MCF 10A (cell line): ENCODE measurements at regions not wholly inside any gene's neighbourhood (a gene's known extent, or its start where the extent isn't known, plus 50 kb on each side); places are given as distances from the start of the nearest gene placed in this dataset.

Experiments used
- BruUV-seq: library from RNA; stranded (reverse); fragments of 400-500 nt; replicated peaks from 2 replicates; lab custom pipeline; 2021; lab: Mats Ljungman, UMichigan
- CTCF ChIA-PET: fragments of 300-600 bp; sonication (Branson Sonifier 250); formaldehyde crosslinking; extraction: SDS; loops from one replicate; lab custom pipeline; 2021; ENCODE audit warnings: antibody characterized with exemption, inconsistent platforms; lab: Yijun Ruan, JAX
- POLR2A ChIA-PET: fragments of 300-600, 350-650 bp; sonication (Branson Sonifier 250); formaldehyde crosslinking; extraction: SDS; loops from one replicate; lab custom pipeline; 2020; ENCODE audit warnings: antibody characterized with exemption, inconsistent platforms; lab: Yijun Ruan, JAX
- DNase-seq: peaks from one replicate; pipeline ENCODE4 v3.0.0-alpha.2; 2018; ENCODE audit not compliant: unreplicated experiment
- H3K27ac Mint-ChIP-seq: one replicate; pipeline ENCODE4 v1.8.0; 2022; ENCODE audit warnings: mild to moderate bottlenecking, low read depth, mixed read lengths; ENCODE audit not compliant: unreplicated experiment
- H3K27me3 Mint-ChIP-seq: one replicate; pipeline ENCODE4 v1.8.0; 2022; ENCODE audit warnings: mixed read lengths; ENCODE audit not compliant: insufficient read depth, unreplicated experiment
- H3K36me3 Mint-ChIP-seq: one replicate; pipeline ENCODE4 v1.8.0; 2022; ENCODE audit warnings: mild to moderate bottlenecking, moderate library complexity, mixed read lengths; ENCODE audit not compliant: insufficient read depth, unreplicated experiment
- H3K4me1 Mint-ChIP-seq: one replicate; pipeline ENCODE4 v1.8.0; 2022; ENCODE audit warnings: mixed read lengths; ENCODE audit not compliant: insufficient read depth, unreplicated experiment
- H3K4me3 Mint-ChIP-seq: one replicate; pipeline ENCODE4 v1.8.0; 2022; ENCODE audit warnings: mild to moderate bottlenecking, moderate library complexity, mixed read lengths; ENCODE audit not compliant: unreplicated experiment
- H3K9me3 Mint-ChIP-seq: one replicate; pipeline ENCODE4 v1.8.0; 2022; ENCODE audit warnings: mixed read lengths; ENCODE audit not compliant: unreplicated experiment
- CTCF ChIP-seq: fragments of 200-600 bp; IDR thresholded peaks from one replicate; pipeline ENCODE4 v1.8.0; 2022; ENCODE audit warnings: antibody characterized with exemption, mild to moderate bottlenecking; ENCODE audit not compliant: unreplicated experiment
- intact Hi-C: fragments of 100-400 bp; cut with micrococcal nuclease; formaldehyde crosslinking; loops from 2 replicates; pipeline ENCODE4 v1.14.1; 2022

GRCh38 chr6:144471986-144472385, 186.9 kb downstream of the UTRN start:
- Mint-ChIP-seq H3K36me3 (peaks cover 46% of the 10 kb centered on the region), H3K27ac (no peak overlapping the region), H3K27me3 (no peaks in the 10 kb centered on the region), H3K4me3 (no peak overlapping the region), H3K9me3 (no peaks in the 10 kb centered on the region), H3K4me1 (peaks cover 4% of the 10 kb centered on the region)
- no peak for TF ChIP-seq CTCF
- DNase-seq, result no peak
- CTCF ChIA-PET, result interaction anchor here (0.8 kb wide), 1 partner anchor 22 kb away, joined by 3 read pairs; no protein-coding TSS in a partner anchor
- intact Hi-C loops, result no loop called here
- no TSS peak for BruUV-seq
- POLR2A ChIA-PET, result no interaction called here

GRCh38 chr6:144474290-144474689, 189.2 kb downstream of the UTRN start:
- no peaks in the 10 kb centered on the region for H3K9me3 Mint-ChIP-seq

GRCh38 chr6:144474904-144475303, 189.8 kb downstream of the UTRN start:
- H3K27me3 Mint-ChIP-seq, result no peaks in the 10 kb centered on the region
- no TSS peak for BruUV-seq
- intact Hi-C loops, result no loop called here
- H3K27ac Mint-ChIP-seq, result no peak overlapping the region
- DNase-seq, result no peak
- no peak overlapping the region for H3K4me3 Mint-ChIP-seq
- peaks cover 47% of the 10 kb centered on the region for H3K36me3 Mint-ChIP-seq
- ChIA-PET POLR2A (no interaction called here), CTCF (no interaction called here)
- H3K9me3 Mint-ChIP-seq, result no peaks in the 10 kb centered on the region
- no peak for TF ChIP-seq CTCF
- no peaks in the 10 kb centered on the region for H3K4me1 Mint-ChIP-seq

More at GRCh38 chr6:144474290-144474689, 189.2 kb downstream of the UTRN start:
- no peak overlapping the region for H3K4me3 Mint-ChIP-seq
- POLR2A ChIA-PET, result no interaction called here
- intact Hi-C loops, result no loop called here
- H3K27me3 Mint-ChIP-seq, result no peaks in the 10 kb centered on the region
- H3K36me3 Mint-ChIP-seq, result peaks cover 41% of the 10 kb centered on the region
- H3K27ac Mint-ChIP-seq, result no peak overlapping the region
- no TSS peak for BruUV-seq
- no peak for TF ChIP-seq CTCF
- CTCF ChIA-PET, result no interaction called here
- no peaks in the 10 kb centered on the region for H3K4me1 Mint-ChIP-seq
- no peak for DNase-seq

GRCh38 chr6:144475411-144475810, 190.3 kb downstream of the UTRN start:
- ChIA-PET CTCF (interaction anchor here (1.3 kb wide), 1 partner anchor 10 kb away, joined by 3 read pairs; no protein-coding TSS in a partner anchor), POLR2A (no interaction called here)
- intact Hi-C loops, result no loop called here
- H3K4me1 Mint-ChIP-seq, result no peaks in the 10 kb centered on the region
- no peak for DNase-seq
- no peak overlapping the region for H3K27ac Mint-ChIP-seq
- no peak for TF ChIP-seq CTCF
- H3K36me3 Mint-ChIP-seq, result peaks cover 52% of the 10 kb centered on the region
- no peaks in the 10 kb centered on the region for H3K9me3 Mint-ChIP-seq
- no peaks in the 10 kb centered on the region for H3K27me3 Mint-ChIP-seq
- H3K4me3 Mint-ChIP-seq, result no peak overlapping the region
- BruUV-seq, result no TSS peak
